B cell (primary cell): ENCODE measurements at regions not wholly inside any gene's neighbourhood (a gene's known extent, or its start where the extent isn't known, plus 50 kb on each side); places are given as distances from the start of the nearest gene placed in this dataset.

Experiments used
- ATAC-seq: fragments of 200-7000 bp; cut with Tn5 transposase; one replicate; pipeline ENCODE4 v1.10.0; 2021; ENCODE audit warnings: low read depth, mild to moderate bottlenecking, moderate number of reproducible peaks, moderate library complexity
- CTCF ChIA-PET: fragments of 350-600 bp; sonication (Branson Sonifier 250); formaldehyde crosslinking; loops from one replicate; lab custom pipeline; 2021; ENCODE audit warnings: antibody characterized with exemption, inconsistent platforms; lab: Charles Lee
- POLR2A ChIA-PET: fragments of 350-600 bp; sonication (Branson Sonifier 250); formaldehyde crosslinking; loops from one replicate; lab custom pipeline; 2021; ENCODE audit warnings: antibody characterized with exemption; lab: Charles Lee
- DNase-seq: peaks from one replicate; pipeline ENCODE4 v3.0.0; 2013
- H2AFZ ChIP-seq: 2 replicates; pipeline ENCODE4 v1.6.1; 2012; ENCODE audit warnings: mild to moderate bottlenecking, low read depth, low read length; ENCODE audit not compliant: insufficient read depth, poor library complexity, severe bottlenecking
- H3K27ac ChIP-seq, 2 donors: 1 replicate in 1 of 2; 2 replicates in 1 of 2; pipeline ENCODE4 v1.5.1; 2012 to 2013; ENCODE audit warnings: low read length in 2 of 2, mild to moderate bottlenecking in 2 of 2, moderate library complexity in 1 of 2
- H3K27me3 ChIP-seq, 4 experiments: fragments of 200-600 bp in 1 of 4; sonication (generic) in 1 of 4; replicated peaks in 1 of 4; 1 replicate in 2 of 4; 2 replicates in 2 of 4; pipeline versions ENCODE4 v1.6.1 to v1.7.0; 2013 to 2016; ENCODE audit warnings: low read length in 3 of 4, mild to moderate bottlenecking in 2 of 4, mixed read lengths in 1 of 4, moderate library complexity in 1 of 4; ENCODE audit not compliant: insufficient read depth in 4 of 4, control insufficient read depth in 3 of 4; ENCODE audit errors: control extremely low read depth in 1 of 4
- H3K36me3 ChIP-seq, 2 experiments: replicated peaks in 1 of 2; 1 replicate in 1 of 2; 2 replicates in 1 of 2; pipeline versions ENCODE4 v1.6.1 to v1.7.1; 2013; ENCODE audit warnings: low read length in 1 of 2; ENCODE audit not compliant: insufficient read depth in 2 of 2, control insufficient read depth in 1 of 2; ENCODE audit errors: control extremely low read depth in 1 of 2, extremely low read depth in 1 of 2
- H3K4me1 ChIP-seq, 2 donors: fragments of 200-600 bp in 1 of 2; sonication (generic) in 1 of 2; 1 replicate in 1 of 2; 2 replicates in 1 of 2; pipeline versions ENCODE4 v1.5.1 to v1.6.1; 2013 to 2017; ENCODE audit warnings: low read length in 2 of 2; ENCODE audit not compliant: control insufficient read depth in 2 of 2, insufficient read depth in 2 of 2
- H3K4me2 ChIP-seq: replicated peaks from 2 replicates; pipeline ENCODE3; 2012; ENCODE audit warnings: mild to moderate bottlenecking, low read depth, low read length; ENCODE audit not compliant: poor library complexity, severe bottlenecking
- H3K4me3 ChIP-seq, 5 experiments: fragments of 200-600 bp in 1 of 5; sonication (generic) in 1 of 5; 1 replicate in 3 of 5; 2 replicates in 2 of 5; pipeline versions ENCODE4 v1.5.1 to v1.7.0; 2011 to 2016; ENCODE audit warnings: low read length in 4 of 5, mild to moderate bottlenecking in 4 of 5, low read depth in 2 of 5, control low read depth in 1 of 5, moderate library complexity in 1 of 5; ENCODE audit not compliant: insufficient read depth in 1 of 5; ENCODE audit errors: control extremely low read depth in 1 of 5, extremely low read depth in 1 of 5
- H3K79me2 ChIP-seq: fragments of 200-600 bp; sonication (generic); one replicate; pipeline ENCODE4 v1.6.0; 2016; ENCODE audit warnings: low read length; ENCODE audit not compliant: control insufficient read depth, insufficient read depth
- H3K9ac ChIP-seq: fragments of 200-600 bp; sonication (generic); 2 replicates; pipeline ENCODE4 v1.6.1; 2017; ENCODE audit warnings: mild to moderate bottlenecking, low read length, moderate library complexity
- H3K9me3 ChIP-seq, 3 donors: one replicate each; pipeline versions ENCODE4 v1.6.1 to v1.7.1; 2013; ENCODE audit warnings: low read length in 2 of 3; ENCODE audit not compliant: control insufficient read depth in 2 of 3, insufficient read depth in 1 of 3; ENCODE audit errors: control extremely low read depth in 1 of 3
- H4K20me1 ChIP-seq: 2 replicates; pipeline ENCODE4 v1.6.0; 2012; ENCODE audit warnings: mild to moderate bottlenecking, low read length; ENCODE audit not compliant: insufficient read depth, control insufficient read depth, poor library complexity, severe bottlenecking
- H3K27ac Mint-ChIP-seq: one replicate; pipeline ENCODE4 v1.8.0; 2021; ENCODE audit warnings: mixed read lengths
- H3K27me3 Mint-ChIP-seq: one replicate; pipeline ENCODE4 v1.8.0; 2021; ENCODE audit warnings: mixed read lengths
- H3K4me1 Mint-ChIP-seq: one replicate; pipeline ENCODE4 v1.8.0; 2021; ENCODE audit warnings: mixed read lengths
- H3K4me3 Mint-ChIP-seq: one replicate; pipeline ENCODE4 v1.8.0; 2021; ENCODE audit warnings: mixed read lengths
- H3K9me3 Mint-ChIP-seq: one replicate; pipeline ENCODE4 v1.8.0; 2022; ENCODE audit warnings: mixed read lengths; ENCODE audit not compliant: insufficient read depth
- CTCF ChIP-seq: fragments of 200-600 bp; IDR thresholded peaks from one replicate; pipeline ENCODE4 v1.8.0; 2022; ENCODE audit warnings: antibody characterized with exemption, mild to moderate bottlenecking
- EZH2 ChIP-seq: IDR thresholded peaks from 2 replicates; pipeline ENCODE4 v1.6.1; 2012; ENCODE audit warnings: borderline replicate concordance, low read depth, mild to moderate bottlenecking, moderate library complexity, low read length; ENCODE audit not compliant: insufficient read depth, poor library complexity, severe bottlenecking
- WGBS: methylation state at CpG from one replicate; pipeline ENCODE4 v1.1.5; 2013; ENCODE audit warnings: missing lambda C conversion rate; ENCODE audit not compliant: insufficient coverage; 5-methylcytosine and 5-hydroxymethylcytosine counted together
- intact Hi-C: fragments of 100-400 bp; cut with micrococcal nuclease; formaldehyde crosslinking; loops from one replicate; pipeline ENCODE4 v1.10.0; 2022

DNA sequence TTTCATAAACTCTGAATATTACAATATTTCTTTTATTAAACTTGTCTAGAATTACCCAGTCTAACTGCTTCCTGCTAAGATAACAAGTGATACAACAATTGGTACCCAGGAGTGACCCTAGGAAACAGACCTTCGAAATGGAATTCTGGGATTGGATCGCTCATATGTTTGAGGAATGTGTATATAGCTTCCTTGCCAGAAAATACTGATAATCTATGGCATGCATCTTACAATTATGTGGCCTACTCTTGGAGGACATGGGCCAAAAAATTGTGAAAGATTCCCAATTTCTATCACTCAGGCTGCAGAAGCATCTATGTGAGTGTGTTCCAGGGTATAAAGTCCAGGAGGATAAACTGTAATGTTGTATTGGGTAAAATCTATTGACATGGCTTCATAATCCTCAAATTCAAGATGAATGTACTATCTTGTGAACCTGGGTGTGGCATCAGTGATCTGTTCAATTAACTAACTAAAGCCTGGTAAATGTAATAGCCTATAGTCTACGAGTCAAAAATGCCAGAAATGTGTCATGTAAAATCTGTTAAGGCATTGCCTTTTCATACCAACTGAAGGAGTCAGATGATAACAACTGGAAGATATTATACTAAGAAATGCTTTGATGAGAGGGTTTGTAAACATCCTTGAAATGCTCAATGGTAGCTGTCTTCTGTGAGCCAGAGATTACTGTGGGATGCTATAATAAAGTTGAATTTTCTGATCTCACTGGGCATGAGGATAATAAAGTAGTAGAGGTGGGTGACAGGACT is 1499.3 kb downstream of the PCDH7 start:
- ChIA-PET POLR2A (no interaction called here), CTCF (no interaction called here)
- TF ChIP-seq EZH2 (no peak), CTCF (no peak)
- DNase-seq (no peak), ATAC-seq (no peak)
- H3K9me3 ChIP-seq: peaks cover 0 to 16% (median 0%) of the 10 kb centered on the region in 3 donors
- H3K4me3 Mint-ChIP-seq: no peak overlapping the region
- H3K27ac Mint-ChIP-seq: no peak overlapping the region
- no peak overlapping the region for H2AFZ ChIP-seq
- H3K9me3 Mint-ChIP-seq: peaks cover 4% of the 10 kb centered on the region
- H3K79me2 ChIP-seq: no peaks in the 10 kb centered on the region
- H3K27me3 ChIP-seq: no peaks in the 10 kb centered on the region
- no peaks in the 10 kb centered on the region for H3K36me3 ChIP-seq
- no peaks in the 10 kb centered on the region for H3K4me1 Mint-ChIP-seq
- H3K4me1 ChIP-seq: no peaks in the 10 kb centered on the region
- WGBS: no CpG with 5 or more reads among the region's 3 CpGs
- intact Hi-C loops: no loop called here
- H3K27me3 Mint-ChIP-seq: no peaks in the 10 kb centered on the region
- no peak overlapping the region for H3K27ac ChIP-seq
- no peaks in the 10 kb centered on the region for H4K20me1 ChIP-seq
- no peak overlapping the region for H3K4me3 ChIP-seq
- no peak overlapping the region for H3K9ac ChIP-seq
- H3K4me2 ChIP-seq: no peak overlapping the region

DNA sequence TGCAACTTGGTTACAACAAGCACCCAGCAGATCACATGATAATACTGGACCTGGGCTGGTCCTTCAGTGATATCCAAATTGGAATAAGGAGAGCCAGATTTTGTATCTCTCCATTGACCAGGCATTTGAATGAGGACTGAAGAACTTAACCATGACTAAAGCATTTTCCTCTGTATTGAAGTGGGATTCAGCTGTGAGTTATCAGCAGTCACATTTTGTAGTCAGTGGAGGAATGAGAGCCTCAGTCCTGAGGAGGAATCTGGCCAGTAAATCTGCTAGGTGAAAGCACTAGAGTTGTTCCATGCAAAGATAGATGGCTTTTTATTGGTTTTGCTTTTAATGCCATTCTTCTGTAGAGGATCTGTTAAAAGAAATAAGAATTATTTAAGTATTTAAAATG is 1506.0 kb downstream of the PCDH7 start:
- H3K9me3 Mint-ChIP-seq: peaks cover 2% of the 10 kb centered on the region
- H3K4me1 Mint-ChIP-seq: no peaks in the 10 kb centered on the region
- Histone ChIP-seq H3K27me3 (no peaks in the 10 kb centered on the region), H3K4me1 (no peaks in the 10 kb centered on the region), H4K20me1 (no peaks in the 10 kb centered on the region), H3K9me3 (peaks cover 0 to 1% (median 0%) of the 10 kb centered on the region in 3 donors), H3K36me3 (no peaks in the 10 kb centered on the region), H3K4me3 (no peak overlapping the region), H2AFZ (no peak overlapping the region), H3K27ac (no peak overlapping the region), H3K79me2 (no peaks in the 10 kb centered on the region), H3K4me2 (no peak overlapping the region), H3K9ac (no peak overlapping the region)
- CTCF ChIA-PET: no interaction called here
- H3K27ac Mint-ChIP-seq: no peak overlapping the region
- no peak for ATAC-seq
- no peak for TF ChIP-seq EZH2
- TF ChIP-seq CTCF: no peak
- no peak for DNase-seq
- H3K4me3 Mint-ChIP-seq: no peak overlapping the region
- intact Hi-C loops: no loop called here
- POLR2A ChIA-PET: no interaction called here
- H3K27me3 Mint-ChIP-seq: no peaks in the 10 kb centered on the region
